ENCODE measurements at regions not wholly inside any gene's neighbourhood (a gene's known extent, or its start where the extent isn't known, plus 50 kb on each side); places are given as distances from the start of the nearest gene placed in this dataset.

DNA sequence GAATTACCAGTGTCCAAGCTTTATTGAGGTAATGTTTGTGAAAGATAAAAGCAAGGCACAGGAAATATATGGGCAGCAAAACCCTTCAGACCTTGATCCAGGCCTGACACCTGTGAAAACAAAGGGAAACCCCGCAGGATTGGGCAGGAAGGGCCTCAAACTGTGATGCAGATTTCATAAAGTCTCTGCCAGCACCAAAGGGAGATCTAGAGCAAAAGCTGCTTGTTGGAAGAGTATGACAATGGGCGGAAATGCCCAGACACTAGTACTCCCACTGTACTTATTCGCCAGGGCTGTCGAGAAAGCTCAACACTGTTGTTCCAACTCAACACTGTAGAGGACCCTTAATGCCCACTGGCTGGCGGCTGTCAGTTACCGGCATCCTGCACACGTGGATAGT lies 207.9 kb downstream of the CD47 start:
- DNase-seq (ENCODE audit: low spot score in 2 of 2) = no peak
- intact Hi-C loops (cut with DNase I; ENCODE audit: low total_unique reads) = no loop called here
- WGBS, 2 donors = 85 to 87% methylated on average over 7 of the region's 7 CpGs
- no peak overlapping the region for H3K4me3 ChIP-seq (ENCODE audit: low read depth, poor library complexity, severe bottlenecking)
- TF ChIP-seq, protein P1, sequence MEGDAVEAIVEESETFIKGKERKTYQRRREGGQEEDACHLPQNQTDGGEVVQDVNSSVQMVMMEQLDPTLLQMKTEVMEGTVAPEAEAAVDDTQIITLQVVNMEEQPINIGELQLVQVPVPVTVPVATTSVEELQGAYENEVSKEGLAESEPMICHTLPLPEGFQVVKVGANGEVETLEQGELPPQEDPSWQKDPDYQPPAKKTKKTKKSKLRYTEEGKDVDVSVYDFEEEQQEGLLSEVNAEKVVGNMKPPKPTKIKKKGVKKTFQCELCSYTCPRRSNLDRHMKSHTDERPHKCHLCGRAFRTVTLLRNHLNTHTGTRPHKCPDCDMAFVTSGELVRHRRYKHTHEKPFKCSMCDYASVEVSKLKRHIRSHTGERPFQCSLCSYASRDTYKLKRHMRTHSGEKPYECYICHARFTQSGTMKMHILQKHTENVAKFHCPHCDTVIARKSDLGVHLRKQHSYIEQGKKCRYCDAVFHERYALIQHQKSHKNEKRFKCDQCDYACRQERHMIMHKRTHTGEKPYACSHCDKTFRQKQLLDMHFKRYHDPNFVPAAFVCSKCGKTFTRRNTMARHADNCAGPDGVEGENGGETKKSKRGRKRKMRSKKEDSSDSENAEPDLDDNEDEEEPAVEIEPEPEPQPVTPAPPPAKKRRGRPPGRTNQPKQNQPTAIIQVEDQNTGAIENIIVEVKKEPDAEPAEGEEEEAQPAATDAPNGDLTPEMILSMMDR (IDR thresholded peaks at IDR 0.05) = no peak
- TF ChIP-seq POLR2A (IDR thresholded peaks at IDR 0.05) = no peak

DNA sequence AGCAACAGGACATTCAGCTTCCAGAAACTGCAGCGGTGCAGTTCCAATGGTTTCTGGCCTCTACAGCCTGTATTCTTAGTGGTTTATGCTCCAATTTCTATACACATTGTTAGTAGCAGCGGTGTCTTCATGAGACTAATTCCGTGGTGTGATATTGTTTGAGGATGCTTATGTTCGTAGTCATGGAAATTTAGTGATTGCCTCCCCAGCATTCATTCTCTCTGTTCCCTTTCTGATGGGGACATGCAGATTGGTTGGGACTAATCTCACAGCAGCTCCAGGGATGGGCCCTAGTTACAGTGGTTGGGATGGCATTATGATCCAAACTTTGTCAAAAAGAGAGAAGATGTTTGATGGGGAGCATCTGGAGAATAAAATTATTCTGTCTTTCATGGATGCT lies 208.6 kb downstream of the CD47 start:
- no peak overlapping the region for H3K4me3 ChIP-seq (ENCODE audit: low read depth, poor library complexity, severe bottlenecking)
- DNase-seq (ENCODE audit: low spot score in 2 of 2) = no peak
- WGBS, 2 donors = 81 to 86% methylated on average over 4 of the region's 4 CpGs
- TF ChIP-seq, protein P1 (IDR thresholded peaks at IDR 0.05) = no peak
- TF ChIP-seq POLR2A (IDR thresholded peaks at IDR 0.05) = no peak
- intact Hi-C loops (cut with DNase I; ENCODE audit: low total_unique reads) = no loop called here

- TF ChIP-seq, protein P1 (IDR thresholded peaks at IDR 0.05) = no peak
- no peak for TF ChIP-seq POLR2A (IDR thresholded peaks at IDR 0.05)
- WGBS, 2 donors = 71 to 80% methylated on average over 4 of the region's 4 CpGs
- intact Hi-C loops (cut with DNase I; ENCODE audit: low total_unique reads) = no loop called here
- H3K4me3 ChIP-seq (ENCODE audit: low read depth, poor library complexity, severe bottlenecking) = no peak overlapping the region
- no peak for DNase-seq (ENCODE audit: low spot score in 2 of 2)
Observed at GRCh38 chr3:107881509-107881908, 209.3 kb downstream of the CD47 start.

GRCh38 chr3:107880702-107881101 lies 210.1 kb downstream of the CD47 start:
- intact Hi-C loops (cut with DNase I; ENCODE audit: low total_unique reads) = no loop called here
- TF ChIP-seq POLR2A (IDR thresholded peaks at IDR 0.05) = no peak
- TF ChIP-seq, protein P1 (IDR thresholded peaks at IDR 0.05) = no peak
- H3K4me3 ChIP-seq (ENCODE audit: low read depth, poor library complexity, severe bottlenecking) = no peak overlapping the region
- WGBS, 2 donors = 95 to 97% methylated on average over 4 of the region's 4 CpGs
- DNase-seq (ENCODE audit: low spot score in 2 of 2) = no peak

- H3K4me3 ChIP-seq (ENCODE audit: low read depth, poor library complexity, severe bottlenecking) = no peak overlapping the region
- intact Hi-C loops (cut with DNase I; ENCODE audit: low total_unique reads) = no loop called here
- DNase-seq (ENCODE audit: low spot score in 2 of 2) = no peak
- 61 to 82% methylated on average over 6 of the region's 6 CpGs for WGBS, 2 donors
- TF ChIP-seq, protein P1 (IDR thresholded peaks at IDR 0.05) = no peak
- TF ChIP-seq POLR2A (IDR thresholded peaks at IDR 0.05) = no peak
Observed at GRCh38 chr3:107877936-107878335, 212.9 kb downstream of the CD47 start.

GRCh38 chr3:107870943-107871638 lies 219.7 kb downstream of the CD47 start:
- no peak for DNase-seq (ENCODE audit: low spot score in 2 of 2)
- H3K4me3 ChIP-seq (ENCODE audit: low read depth, poor library complexity, severe bottlenecking) = no peak overlapping the region
- intact Hi-C loops (cut with DNase I; ENCODE audit: low total_unique reads) = no loop called here
- WGBS, 2 donors = 80% methylated on average over 2 of the region's 2 CpGs
- TF ChIP-seq, protein P1 (IDR thresholded peaks at IDR 0.05) = no peak
- TF ChIP-seq POLR2A (IDR thresholded peaks at IDR 0.05) = no peak

All from lower leg skin (tissue), 4 donors.